RWPE1 (cell line): ENCODE measurements at regions not wholly inside any gene's neighbourhood (a gene's known extent, or its start where the extent isn't known, plus 50 kb on each side); places are given as distances from the start of the nearest gene placed in this dataset.

ENCODE experiments used
- CTCF ChIA-PET: fragments of 350-600 bp; sonication (Branson Sonifier 250); formaldehyde crosslinking; extraction: SDS; loops from one replicate; lab custom pipeline; 2021; lab: Yijun Ruan, JAX
- POLR2A ChIA-PET: fragments of 400-600 bp; formaldehyde crosslinking; extraction: SDS; loops from one replicate; lab custom pipeline; 2020; ENCODE audit warnings: antibody characterized with exemption; ENCODE audit not compliant: low non-redundant PET; lab: Yijun Ruan, JAX
- DNase-seq: peaks from one replicate; pipeline ENCODE4 v3.0.0; 2012; ENCODE audit warnings: low spot score
- H3K27ac ChIP-seq: fragments of 450-650 bp; 2 replicates; pipeline ENCODE4 v1.5.1; 2017
- TF ChIP-seq, protein P1 (sequence below): fragments of 450-650 bp; conservative IDR thresholded peaks from 2 replicates; pipeline ENCODE4 v1.5.1; 2017; ENCODE audit warnings: low read depth, mild to moderate bottlenecking

DNA sequence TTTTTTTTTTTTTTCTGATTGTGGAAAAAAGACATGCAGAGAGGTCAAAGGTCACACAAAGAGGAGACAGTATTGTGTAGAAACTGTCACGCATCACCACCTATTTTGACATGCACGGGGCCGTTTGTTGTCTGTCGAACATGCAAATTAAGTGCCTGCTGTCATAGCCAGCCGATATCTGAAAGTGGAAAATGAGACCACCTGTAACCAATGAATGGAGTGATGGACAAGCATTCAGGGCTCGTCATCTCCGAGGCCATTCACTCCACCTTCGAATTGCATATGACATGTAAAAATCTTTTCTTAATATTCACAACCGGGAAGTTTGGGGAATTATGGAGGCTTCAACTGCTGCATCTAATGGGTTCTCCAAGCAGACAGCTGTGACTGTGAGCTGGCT is 512.2 kb upstream of the ADAMTS16 start:
- ChIA-PET POLR2A (no interaction called here), CTCF (no interaction called here)
- no peak for DNase-seq
- H3K27ac ChIP-seq, result no peak overlapping the region
- TF ChIP-seq, protein P1, sequence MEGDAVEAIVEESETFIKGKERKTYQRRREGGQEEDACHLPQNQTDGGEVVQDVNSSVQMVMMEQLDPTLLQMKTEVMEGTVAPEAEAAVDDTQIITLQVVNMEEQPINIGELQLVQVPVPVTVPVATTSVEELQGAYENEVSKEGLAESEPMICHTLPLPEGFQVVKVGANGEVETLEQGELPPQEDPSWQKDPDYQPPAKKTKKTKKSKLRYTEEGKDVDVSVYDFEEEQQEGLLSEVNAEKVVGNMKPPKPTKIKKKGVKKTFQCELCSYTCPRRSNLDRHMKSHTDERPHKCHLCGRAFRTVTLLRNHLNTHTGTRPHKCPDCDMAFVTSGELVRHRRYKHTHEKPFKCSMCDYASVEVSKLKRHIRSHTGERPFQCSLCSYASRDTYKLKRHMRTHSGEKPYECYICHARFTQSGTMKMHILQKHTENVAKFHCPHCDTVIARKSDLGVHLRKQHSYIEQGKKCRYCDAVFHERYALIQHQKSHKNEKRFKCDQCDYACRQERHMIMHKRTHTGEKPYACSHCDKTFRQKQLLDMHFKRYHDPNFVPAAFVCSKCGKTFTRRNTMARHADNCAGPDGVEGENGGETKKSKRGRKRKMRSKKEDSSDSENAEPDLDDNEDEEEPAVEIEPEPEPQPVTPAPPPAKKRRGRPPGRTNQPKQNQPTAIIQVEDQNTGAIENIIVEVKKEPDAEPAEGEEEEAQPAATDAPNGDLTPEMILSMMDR, result no peak

- no peak overlapping the region for H3K27ac ChIP-seq
- ChIA-PET CTCF (no interaction called here), POLR2A (no interaction called here)
- DNase-seq, result no peak
- TF ChIP-seq, protein P1, result no peak
Observed at GRCh38 chr5:4628645-4629385, 511.3 kb upstream of the ADAMTS16 start.

- DNase-seq, result no peak
- ChIA-PET POLR2A (no interaction called here), CTCF (no interaction called here)
Observed at GRCh38 chr5:4630031-4630430, 510.1 kb upstream of the ADAMTS16 start.

GRCh38 chr5:4634342-4634741 is 505.8 kb upstream of the ADAMTS16 start:
- CTCF ChIA-PET, result no interaction called here
- no peak for DNase-seq
- no peak overlapping the region for H3K27ac ChIP-seq
- POLR2A ChIA-PET, result no interaction called here
- TF ChIP-seq, protein P1, result no peak

More at GRCh38 chr5:4630031-4630430, 510.1 kb upstream of the ADAMTS16 start:
- TF ChIP-seq, protein P1, result no peak
- H3K27ac ChIP-seq, result no peak overlapping the region

GRCh38 chr5:4636378-4636777 is 503.8 kb upstream of the ADAMTS16 start:
- DNase-seq, result no peak
- POLR2A ChIA-PET, result no interaction called here
- H3K27ac ChIP-seq, result no peak overlapping the region
- CTCF ChIA-PET, result no interaction called here
- TF ChIP-seq, protein P1, result no peak

DNA sequence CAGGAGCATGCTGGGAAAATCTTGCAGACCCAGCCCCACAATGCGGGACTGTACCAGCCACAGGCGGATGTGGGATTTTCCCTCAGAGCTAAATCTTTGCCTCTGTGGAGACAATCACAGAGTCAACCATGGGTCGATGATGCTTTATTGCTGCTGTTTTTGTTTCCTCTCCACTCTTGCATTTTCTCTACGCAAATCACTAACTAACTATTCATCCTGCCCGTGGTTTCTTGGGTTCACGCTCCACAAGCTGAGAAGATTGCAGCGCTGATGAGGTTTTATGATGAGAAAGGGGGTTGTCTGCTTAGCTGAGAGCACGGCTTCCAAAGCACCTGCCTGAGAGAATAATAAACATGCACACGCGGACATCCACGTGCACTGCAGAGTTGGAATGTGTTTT is 500.2 kb upstream of the ADAMTS16 start:
- CTCF ChIA-PET, result no interaction called here
- no peak for DNase-seq
- TF ChIP-seq, protein P1, result no peak

More for the DNA sequence above, 500.2 kb upstream of the ADAMTS16 start:
- POLR2A ChIA-PET, result no interaction called here
- H3K27ac ChIP-seq, result no peak overlapping the region
